Testis (tissue), 2 donors: ENCODE measurements at regions not wholly inside any gene's neighbourhood (a gene's known extent, or its start where the extent isn't known, plus 50 kb on each side); places are given as distances from the start of the nearest gene placed in this dataset.

Experiments
- DNase-seq: peaks from one replicate; pipeline ENCODE4 v3.0.0-alpha.2; 2019
- H3K27ac ChIP-seq, 2 donors: fragments of 200-600 bp; sonication (generic); one replicate each; pipeline ENCODE4 v1.5.1; 2019
- H3K27me3 ChIP-seq: fragments of 200-600 bp; sonication (generic); one replicate; pipeline ENCODE4 v1.5.1; 2019
- H3K36me3 ChIP-seq: fragments of 200-600 bp; sonication (generic); one replicate; pipeline ENCODE4 v1.5.1; 2017; ENCODE audit warnings: low read depth; ENCODE audit errors: missing control alignments
- H3K4me1 ChIP-seq: fragments of 200-600 bp; sonication (generic); one replicate; pipeline ENCODE4 v1.5.1; 2019
- H3K4me3 ChIP-seq, 2 donors: fragments of 200-600 bp; sonication (generic); one replicate each; pipeline ENCODE4 v1.5.1; 2017 to 2019
- H3K9me3 ChIP-seq: fragments of 200-600 bp; sonication (generic); one replicate; pipeline ENCODE4 v1.5.1; 2017
- CTCF ChIP-seq, 3 experiments: fragments of 450-650 bp in 2 of 3; fragments of 200-600 bp in 1 of 3; sonication (generic) in 1 of 3; IDR thresholded peaks; one replicate each; pipeline ENCODE4 v1.5.1; 2016 to 2019; ENCODE audit warnings: antibody characterized with exemption in 3 of 3, mild to moderate bottlenecking in 2 of 3, moderate library complexity in 1 of 3
- POLR2A ChIP-seq: fragments of 450-650 bp; IDR thresholded peaks from one replicate; pipeline ENCODE4 v1.6.1; 2017; ENCODE audit warnings: antibody characterized with exemption, mild to moderate bottlenecking, moderate library complexity
- WGBS, 2 donors: methylation state at CpG; one replicate each; pipeline ENCODE4 v1.1.5; 2018; 5-methylcytosine and 5-hydroxymethylcytosine counted together
- intact Hi-C: fragments of 100-400 bp; cut with DNase I; formaldehyde crosslinking; loops from one replicate; pipeline ENCODE4 v1.15.1; 2023; ENCODE audit warnings: low total_unique reads

- intact Hi-C loops = no loop called here
- no peaks in the 10 kb centered on the region for H3K36me3 ChIP-seq
- DNase-seq = no peak
- H3K4me3 ChIP-seq = no peak overlapping the region
- WGBS, 2 donors = 67 to 87% methylated on average over 3 to 5 of the region's 5 CpGs
- no peaks in the 10 kb centered on the region for H3K27me3 ChIP-seq
- H3K4me1 ChIP-seq = no peaks in the 10 kb centered on the region
- H3K9me3 ChIP-seq = no peaks in the 10 kb centered on the region
- H3K27ac ChIP-seq = no peak overlapping the region
- TF ChIP-seq CTCF (IDR thresholded peaks at IDR 0.05) (no peak), POLR2A (no peak)
Observed at GRCh38 chr2:2836343-2837070, 505.4 kb upstream of the MYT1L start.

- 84 to 88% methylated on average over 10 of the region's 10 CpGs for WGBS, 2 donors
- H3K9me3 ChIP-seq = no peaks in the 10 kb centered on the region
- H3K4me3 ChIP-seq = no peak overlapping the region
- H3K4me1 ChIP-seq = no peaks in the 10 kb centered on the region
- TF ChIP-seq CTCF (IDR thresholded peaks at IDR 0.05) = no peak
- TF ChIP-seq POLR2A = no peak
- H3K27me3 ChIP-seq = no peaks in the 10 kb centered on the region
- no peaks in the 10 kb centered on the region for H3K36me3 ChIP-seq
- intact Hi-C loops = no loop called here
- no peak for DNase-seq
- no peak overlapping the region for H3K27ac ChIP-seq
Observed at GRCh38 chr2:2834516-2835254, 503.6 kb upstream of the MYT1L start.

- no peaks in the 10 kb centered on the region for H3K27me3 ChIP-seq
- H3K4me3 ChIP-seq = no peak overlapping the region
- no peaks in the 10 kb centered on the region for H3K36me3 ChIP-seq
- H3K9me3 ChIP-seq = no peaks in the 10 kb centered on the region
- intact Hi-C loops = no loop called here
- TF ChIP-seq CTCF (IDR thresholded peaks at IDR 0.05) = no peak
- TF ChIP-seq POLR2A = no peak
- H3K27ac ChIP-seq = no peak overlapping the region
- 84 to 91% methylated on average over 11 of the region's 11 CpGs for WGBS, 2 donors
- H3K4me1 ChIP-seq = no peaks in the 10 kb centered on the region
- no peak for DNase-seq
Observed at GRCh38 chr2:2834105-2834504, 503.0 kb upstream of the MYT1L start.

GRCh38 chr2:2832657-2833056 is 501.6 kb upstream of the MYT1L start:
- Histone ChIP-seq H3K9me3 (no peaks in the 10 kb centered on the region), H3K36me3 (no peaks in the 10 kb centered on the region), H3K27ac (no peak overlapping the region), H3K27me3 (no peaks in the 10 kb centered on the region), H3K4me1 (no peaks in the 10 kb centered on the region), H3K4me3 (no peak overlapping the region)
- intact Hi-C loops = no loop called here
- no peak for DNase-seq
- no peak for TF ChIP-seq POLR2A
- TF ChIP-seq CTCF (IDR thresholded peaks at IDR 0.05) = no peak
- WGBS, 2 donors = 93 to 94% methylated on average over 9 of the region's 9 CpGs
